ENCODE measurements at regions not wholly inside any gene's neighbourhood (a gene's known extent, or its start where the extent isn't known, plus 50 kb on each side); places are given as distances from the start of the nearest gene placed in this dataset.

DNA sequence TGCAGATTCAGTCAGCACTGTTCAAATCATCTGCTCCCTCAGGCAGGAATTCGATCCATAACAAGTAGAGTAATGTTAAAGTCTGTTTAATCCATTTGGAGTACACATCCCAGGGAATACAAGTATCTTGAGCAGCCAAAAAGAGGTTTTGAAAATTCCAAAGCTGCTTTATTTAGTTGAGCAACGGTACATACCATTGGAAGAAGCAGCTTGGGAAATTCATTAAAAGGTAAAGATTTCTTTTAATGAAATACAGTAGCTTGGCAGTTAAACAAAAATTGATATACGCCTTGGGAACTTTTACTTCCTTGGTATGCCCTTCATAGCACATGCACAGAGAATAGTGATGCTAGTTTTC, 153.8 kb downstream of the LRIG3 start:
- Histone ChIP-seq H4K20me1 (ENCODE audit: insufficient read depth, low read length) (no peaks in the 10 kb centered on the region), H3K9me3 (replicated peaks in 1 of 2; ENCODE audit: control insufficient read depth in 1 of 2, insufficient read depth in 1 of 2, low read length in 2 of 2) (peaks cover 3 to 10% of the 10 kb centered on the region in 2 donors), H3K4me1 (ENCODE audit: control insufficient read depth in 1 of 2, insufficient read depth in 2 of 2, low read length in 2 of 2) (no peaks in the 10 kb centered on the region), H3K36me3 (replicated peaks in 1 of 2; ENCODE audit: control insufficient read depth in 1 of 2, insufficient read depth in 2 of 2, low read length in 2 of 2) (no peaks in the 10 kb centered on the region), H3K4me2 (replicated peaks; ENCODE audit: extremely low read depth, low read length, poor library complexity, severe bottlenecking) (no peak overlapping the region), H2AFZ (ENCODE audit: insufficient read depth, low read depth, low read length, poor library complexity, severe bottlenecking) (no peak overlapping the region), H3K27ac (ENCODE audit: low read depth in 1 of 2, low read length in 2 of 2) (no peak overlapping the region), H3K27me3 (ENCODE audit: control insufficient read depth in 2 of 2, insufficient read depth in 2 of 2, low read length in 2 of 2) (no peaks in the 10 kb centered on the region), H3K9ac (ENCODE audit: insufficient read depth, low read length, poor library complexity, severe bottlenecking) (no peak overlapping the region), H3K79me2 (ENCODE audit: insufficient read depth, low read length) (no peaks in the 10 kb centered on the region), H3K4me3 (replicated peaks in 1 of 3; ENCODE audit: low read depth in 2 of 3, low read length in 3 of 3) (no peak overlapping the region)
- DNase-seq, result no peak
- H3K27ac Mint-ChIP-seq, result no peak overlapping the region
- H3K9me3 Mint-ChIP-seq, result peaks cover 0 to 13% (median 3%) of the 10 kb centered on the region in 7 donors
- no peaks in the 10 kb centered on the region for H3K27me3 Mint-ChIP-seq (ENCODE audit: low read depth in 3 of 3)
- H3K4me3 Mint-ChIP-seq, result no peak overlapping the region
- H3K36me3 Mint-ChIP-seq, result no peaks in the 10 kb centered on the region
- H3K4me1 Mint-ChIP-seq, result no peaks in the 10 kb centered on the region
- intact Hi-C loops (cut with micrococcal nuclease), result no loop called here
- TF ChIP-seq, protein P1, sequence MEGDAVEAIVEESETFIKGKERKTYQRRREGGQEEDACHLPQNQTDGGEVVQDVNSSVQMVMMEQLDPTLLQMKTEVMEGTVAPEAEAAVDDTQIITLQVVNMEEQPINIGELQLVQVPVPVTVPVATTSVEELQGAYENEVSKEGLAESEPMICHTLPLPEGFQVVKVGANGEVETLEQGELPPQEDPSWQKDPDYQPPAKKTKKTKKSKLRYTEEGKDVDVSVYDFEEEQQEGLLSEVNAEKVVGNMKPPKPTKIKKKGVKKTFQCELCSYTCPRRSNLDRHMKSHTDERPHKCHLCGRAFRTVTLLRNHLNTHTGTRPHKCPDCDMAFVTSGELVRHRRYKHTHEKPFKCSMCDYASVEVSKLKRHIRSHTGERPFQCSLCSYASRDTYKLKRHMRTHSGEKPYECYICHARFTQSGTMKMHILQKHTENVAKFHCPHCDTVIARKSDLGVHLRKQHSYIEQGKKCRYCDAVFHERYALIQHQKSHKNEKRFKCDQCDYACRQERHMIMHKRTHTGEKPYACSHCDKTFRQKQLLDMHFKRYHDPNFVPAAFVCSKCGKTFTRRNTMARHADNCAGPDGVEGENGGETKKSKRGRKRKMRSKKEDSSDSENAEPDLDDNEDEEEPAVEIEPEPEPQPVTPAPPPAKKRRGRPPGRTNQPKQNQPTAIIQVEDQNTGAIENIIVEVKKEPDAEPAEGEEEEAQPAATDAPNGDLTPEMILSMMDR (IDR thresholded peaks at IDR 0.05), result no peak
- WGBS (ENCODE audit: insufficient coverage), result 0% methylated on average over 1 of the region's 3 CpGs

DNA sequence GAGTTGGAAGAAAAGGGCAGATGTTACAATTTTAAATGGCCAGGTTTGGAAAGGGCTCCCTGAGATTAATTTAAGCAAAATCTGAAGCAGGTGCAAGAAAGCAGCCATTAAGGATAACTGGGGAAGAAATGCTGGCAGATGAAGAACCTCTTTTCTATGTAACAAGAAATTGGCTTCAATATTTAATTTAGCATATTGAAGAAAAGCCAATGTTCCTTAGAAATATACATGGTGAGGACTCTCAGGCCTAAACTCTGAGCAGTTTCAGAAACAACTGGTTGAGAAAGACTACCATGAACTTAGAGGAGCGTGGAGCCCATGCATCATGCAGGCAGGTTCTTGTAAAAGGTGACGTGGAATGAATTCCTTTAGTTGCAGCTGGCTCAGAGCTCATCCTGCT, 152.8 kb downstream of the LRIG3 start:
- no peaks in the 10 kb centered on the region for H3K79me2 ChIP-seq (ENCODE audit: insufficient read depth, low read length)
- Mint-ChIP-seq H3K4me3 (no peak overlapping the region), H3K36me3 (no peaks in the 10 kb centered on the region), H3K27ac (no peak overlapping the region), H3K9me3 (peaks cover 0 to 13% (median 3%) of the 10 kb centered on the region in 7 donors), H3K27me3 (ENCODE audit: low read depth in 3 of 3) (no peaks in the 10 kb centered on the region), H3K4me1 (no peaks in the 10 kb centered on the region)
- no peak for DNase-seq
- WGBS (ENCODE audit: insufficient coverage), result 71% methylated on average over 1 of the region's 2 CpGs
- no peaks in the 10 kb centered on the region for H3K4me1 ChIP-seq (ENCODE audit: control insufficient read depth in 1 of 2, insufficient read depth in 2 of 2, low read length in 2 of 2)
- no peak overlapping the region for H3K4me3 ChIP-seq (replicated peaks in 1 of 3; ENCODE audit: low read depth in 2 of 3, low read length in 3 of 3)
- no peak overlapping the region for H3K4me2 ChIP-seq (replicated peaks; ENCODE audit: extremely low read depth, low read length, poor library complexity, severe bottlenecking)
- no peak overlapping the region for H2AFZ ChIP-seq (ENCODE audit: insufficient read depth, low read depth, low read length, poor library complexity, severe bottlenecking)
- peaks cover 3 to 10% of the 10 kb centered on the region in 2 donors for H3K9me3 ChIP-seq (replicated peaks in 1 of 2; ENCODE audit: control insufficient read depth in 1 of 2, insufficient read depth in 1 of 2, low read length in 2 of 2)
- no peaks in the 10 kb centered on the region for H4K20me1 ChIP-seq (ENCODE audit: insufficient read depth, low read length)
- no peaks in the 10 kb centered on the region for H3K27me3 ChIP-seq (ENCODE audit: control insufficient read depth in 2 of 2, insufficient read depth in 2 of 2, low read length in 2 of 2)
- H3K9ac ChIP-seq (ENCODE audit: insufficient read depth, low read length, poor library complexity, severe bottlenecking), result no peak overlapping the region
- H3K27ac ChIP-seq (ENCODE audit: low read depth in 1 of 2, low read length in 2 of 2), result no peak overlapping the region
- TF ChIP-seq, protein P1 (IDR thresholded peaks at IDR 0.05), result no peak
- no peaks in the 10 kb centered on the region for H3K36me3 ChIP-seq (replicated peaks in 1 of 2; ENCODE audit: control insufficient read depth in 1 of 2, insufficient read depth in 2 of 2, low read length in 2 of 2)
- intact Hi-C loops (cut with micrococcal nuclease), result no loop called here

Data from CD14-positive monocyte (primary cell).